ENCODE measurements at regions not wholly inside any gene's neighbourhood (a gene's known extent, or its start where the extent isn't known, plus 50 kb on each side); places are given as distances from the start of the nearest gene placed in this dataset.

- DNase-seq (ENCODE audit: low spot score) (no peak), FAIRE-seq (no peak)
Observed at GRCh38 chr22:49164773-49165320, 662.8 kb downstream of the BRD1 start.

DNA sequence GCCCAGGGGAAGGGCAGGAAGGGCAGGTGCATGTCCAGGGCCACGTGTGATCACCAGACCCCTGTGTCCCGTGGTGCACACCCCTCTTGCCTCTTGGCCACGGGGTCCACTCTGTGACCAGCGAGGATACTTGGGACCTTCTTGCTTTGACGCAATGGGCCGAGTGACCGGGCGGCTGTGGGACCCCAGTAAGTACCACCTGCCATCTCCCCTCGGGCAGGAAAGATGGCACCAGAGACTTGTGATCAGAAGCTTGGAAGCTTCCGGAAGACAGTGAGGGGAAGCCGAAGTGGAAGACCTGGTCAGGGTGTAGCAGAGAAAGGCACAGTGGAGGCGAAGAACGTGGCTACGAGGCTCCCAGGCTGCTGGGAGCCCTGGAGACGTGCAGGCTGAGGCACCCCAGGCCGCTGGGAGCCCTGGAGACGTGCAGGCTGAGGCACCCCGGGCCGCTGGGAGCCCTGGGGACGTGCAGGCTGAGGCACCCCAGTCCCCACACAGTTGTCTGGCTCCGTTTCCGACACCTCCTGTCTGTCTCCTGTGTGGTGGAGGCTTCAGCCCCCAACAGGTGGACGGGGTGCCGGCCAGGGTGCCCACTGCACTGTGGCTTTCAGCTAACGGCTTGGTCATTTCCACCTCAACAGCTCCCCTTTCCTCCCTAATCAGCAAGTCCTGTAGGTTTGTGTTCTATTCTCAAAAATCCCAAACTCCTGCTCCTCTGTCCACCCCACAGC is 663.5 kb downstream of the BRD1 start:
- no peak for DNase-seq (ENCODE audit: low spot score)
- FAIRE-seq = no peak

GRCh38 chr22:49163258-49163959 is 664.3 kb downstream of the BRD1 start:
- FAIRE-seq = no peak

GRCh38 chr22:49162841-49163240 is 664.8 kb downstream of the BRD1 start:
- FAIRE-seq (no peak), DNase-seq (ENCODE audit: low spot score) (no peak)

More at GRCh38 chr22:49163258-49163959, 664.3 kb downstream of the BRD1 start:
- no peak for DNase-seq (ENCODE audit: low spot score)

DNA sequence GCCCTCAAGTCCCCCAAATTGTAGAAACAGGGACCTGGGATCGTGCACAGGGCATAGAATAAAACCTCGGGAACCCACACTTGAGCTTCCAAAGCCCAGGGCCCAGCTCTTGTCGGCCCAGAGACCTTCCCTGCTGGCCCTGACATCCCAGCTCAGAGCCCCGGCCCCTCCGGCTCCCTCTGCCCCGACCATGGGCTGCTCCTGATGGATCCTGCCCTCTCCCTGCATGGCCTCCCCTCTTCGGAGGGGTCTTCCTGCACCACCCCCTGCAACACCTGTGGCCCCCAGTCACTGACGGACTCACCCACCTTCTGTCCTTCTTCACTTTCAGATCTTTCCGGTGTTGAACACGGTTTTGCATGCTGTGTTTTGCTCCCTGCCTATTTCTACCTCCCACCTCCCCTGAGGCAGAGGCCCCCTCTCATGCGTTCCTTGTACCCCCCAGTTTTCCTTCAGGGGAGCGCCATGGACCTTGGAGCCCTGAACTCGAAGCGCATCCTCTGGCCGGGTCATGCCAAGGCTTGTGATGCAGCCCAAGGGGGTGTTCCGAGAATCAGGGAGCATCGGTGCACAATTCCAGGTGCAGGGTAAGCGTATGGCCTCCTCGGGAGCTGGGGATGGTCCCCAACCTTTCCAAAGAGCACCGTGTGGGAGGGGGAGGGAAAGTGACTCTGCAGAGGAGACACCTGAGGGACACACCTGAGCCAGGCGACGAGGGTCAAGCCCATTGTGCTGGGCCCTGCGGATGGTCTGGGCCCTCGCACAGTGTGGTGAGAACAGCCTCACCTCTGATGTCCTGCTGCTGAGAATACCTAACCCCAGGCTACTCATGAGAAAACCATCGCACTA is 666.4 kb downstream of the BRD1 start:
- FAIRE-seq (no peak), DNase-seq (ENCODE audit: low spot score) (no peak)

- FAIRE-seq = no peak
Observed at GRCh38 chr22:49160261-49161001, 667.2 kb downstream of the BRD1 start.

GRCh38 chr22:49159711-49160110 is 668.0 kb downstream of the BRD1 start:
- no peak for FAIRE-seq
- DNase-seq (ENCODE audit: low spot score) = no peak

More at GRCh38 chr22:49160261-49161001, 667.2 kb downstream of the BRD1 start:
- no peak for DNase-seq (ENCODE audit: low spot score)

GRCh38 chr22:49158741-49159564 is 668.7 kb downstream of the BRD1 start:
- FAIRE-seq = no peak
- DNase-seq (ENCODE audit: low spot score) = no peak

DNA sequence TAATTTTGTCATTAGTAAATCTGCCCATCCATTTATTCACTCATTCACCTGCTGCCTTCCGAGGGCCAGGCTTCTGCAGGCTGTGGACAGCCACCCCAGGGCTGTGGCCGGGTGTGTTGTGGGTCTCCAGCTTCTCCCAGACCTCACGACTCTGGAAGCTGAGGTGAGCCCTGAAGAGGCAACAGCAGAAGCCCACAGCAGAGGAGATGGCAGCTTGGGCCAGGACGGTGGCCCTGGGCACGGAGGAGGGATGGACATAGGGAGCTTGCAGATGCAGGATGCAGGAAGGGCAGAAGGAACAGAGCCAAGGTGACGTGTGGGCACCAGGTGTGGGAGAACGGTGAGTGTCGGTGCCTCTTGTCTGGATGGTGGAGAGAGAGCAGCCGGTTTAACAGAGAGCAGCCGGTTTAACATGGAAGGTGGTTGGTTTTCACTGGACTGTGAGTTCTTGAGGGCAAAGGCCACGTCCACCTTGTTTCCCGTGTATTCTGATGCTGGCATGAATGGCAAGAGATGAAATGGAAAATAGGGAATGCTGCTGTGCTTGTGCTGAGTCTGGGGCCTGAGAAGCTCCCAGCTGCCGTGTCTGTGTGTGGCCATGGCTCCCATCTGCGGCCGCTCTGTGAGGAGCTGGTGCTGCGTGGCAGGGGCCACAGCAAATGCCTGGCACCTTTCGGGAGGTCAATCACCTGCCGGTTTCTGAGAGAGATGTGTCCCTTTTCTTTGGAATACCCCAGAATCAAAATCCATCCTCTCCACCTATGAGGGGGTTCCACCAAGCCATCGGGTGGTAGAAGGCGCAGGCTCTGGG is 669.9 kb downstream of the BRD1 start:
- no peak for FAIRE-seq

DNA sequence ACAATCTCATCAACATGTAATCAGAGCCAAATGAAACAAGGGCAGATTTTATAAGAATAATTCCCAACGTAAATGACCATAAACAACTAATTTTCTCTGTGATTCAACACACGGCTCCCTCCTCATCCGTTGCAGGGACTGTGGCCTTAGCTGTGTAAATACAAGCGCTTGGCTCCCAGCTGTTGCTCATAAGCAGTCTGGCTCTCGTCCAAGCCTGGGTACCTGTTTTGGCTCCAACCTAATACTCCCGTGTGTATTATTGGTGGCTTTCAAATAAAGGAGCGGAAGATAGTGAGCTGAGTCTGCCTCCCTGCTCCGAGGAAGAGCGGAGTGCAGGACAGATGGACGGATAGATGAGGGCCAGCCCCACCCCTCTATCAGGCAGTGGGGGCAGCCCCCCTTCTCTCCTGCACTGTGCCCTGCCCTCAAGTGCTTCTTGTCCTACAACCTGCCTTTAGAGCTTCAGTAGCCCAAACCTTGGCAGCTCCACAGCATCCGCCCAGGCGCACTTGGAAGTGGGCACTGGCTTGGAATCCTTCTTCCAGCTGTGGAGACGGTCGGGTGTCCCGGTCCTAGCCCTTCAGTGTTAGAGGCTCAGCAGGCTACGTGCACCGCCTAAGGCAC is 670.9 kb downstream of the BRD1 start:
- no peak for FAIRE-seq
- DNase-seq (ENCODE audit: low spot score) = no peak

More for the DNA sequence above, 669.9 kb downstream of the BRD1 start:
- DNase-seq (ENCODE audit: low spot score) = no peak

DNA sequence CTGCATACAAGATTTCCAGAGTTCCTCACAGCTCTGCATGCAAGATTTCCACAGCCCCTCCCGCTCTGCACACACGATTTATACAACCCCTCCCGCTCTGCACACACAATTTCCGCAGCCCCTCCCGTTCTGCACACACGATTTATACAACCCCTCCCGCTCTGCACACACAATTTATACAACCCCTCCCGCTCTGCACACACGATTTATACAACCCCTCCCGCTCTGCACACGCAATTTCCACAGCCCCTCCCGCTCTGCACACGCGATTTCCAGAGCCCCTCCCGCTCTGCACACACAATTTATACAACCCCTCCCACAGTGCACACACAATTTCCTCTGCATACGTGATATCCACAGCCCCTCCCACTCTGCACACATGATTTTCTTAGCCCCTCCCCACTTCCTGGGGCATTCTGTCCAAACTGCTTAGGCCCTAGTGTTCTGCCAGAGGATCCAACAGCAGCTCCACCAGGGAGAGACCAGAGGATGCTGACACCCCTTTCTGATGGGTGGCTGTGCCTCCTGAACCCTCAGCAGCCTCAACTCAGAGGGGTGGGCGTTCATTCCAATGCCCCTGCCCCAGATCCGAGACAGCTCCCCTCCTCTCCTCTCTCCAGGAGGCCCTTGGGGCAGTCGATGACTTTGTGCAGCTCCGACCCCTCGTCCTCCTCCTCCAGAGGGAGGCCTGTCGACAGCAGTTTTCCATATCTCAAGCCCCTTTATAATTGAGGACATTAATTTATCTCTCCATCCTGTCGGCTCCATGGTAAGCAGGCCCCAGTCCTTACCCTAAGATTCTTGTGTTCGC is 671.7 kb downstream of the BRD1 start:
- no peak for DNase-seq (ENCODE audit: low spot score)
- no peak for FAIRE-seq

- no peak for FAIRE-seq
Observed at GRCh38 chr22:49155039-49155769, 672.5 kb downstream of the BRD1 start.

GRCh38 chr22:49154433-49154832 is 673.2 kb downstream of the BRD1 start:
- no peak for DNase-seq (ENCODE audit: low spot score)
- FAIRE-seq = no peak

More at GRCh38 chr22:49155039-49155769, 672.5 kb downstream of the BRD1 start:
- DNase-seq (ENCODE audit: low spot score) = no peak

DNA sequence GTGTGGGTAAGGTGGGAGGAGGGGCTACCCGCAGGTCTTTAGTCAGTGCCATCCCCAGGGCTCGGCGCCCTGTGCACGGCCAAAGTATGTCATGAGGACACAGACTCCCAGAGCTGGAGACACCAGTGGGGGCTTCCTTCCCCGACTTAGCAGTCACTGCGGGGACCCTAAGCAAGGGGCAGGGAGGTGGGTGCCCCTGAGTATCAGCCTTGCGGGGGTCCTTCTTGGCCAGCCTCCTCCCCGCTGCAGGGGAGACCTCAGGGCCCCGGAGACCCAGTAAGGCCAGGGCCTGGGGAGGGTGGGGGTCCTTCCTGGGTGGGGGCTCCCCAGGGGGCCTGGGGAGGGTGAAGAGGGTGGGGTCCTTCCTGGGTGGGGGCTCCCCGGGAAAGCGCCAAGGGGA is 673.8 kb downstream of the BRD1 start:
- no peak for FAIRE-seq

GRCh38 chr22:49152939-49153770 is 674.5 kb downstream of the BRD1 start:
- FAIRE-seq (no peak), DNase-seq (ENCODE audit: low spot score) (no peak)

More for the DNA sequence above, 673.8 kb downstream of the BRD1 start:
- DNase-seq (ENCODE audit: low spot score) = no peak
